Upper lobe of right lung (tissue), 1 donor: ENCODE measurements at regions not wholly inside any gene's neighbourhood (a gene's known extent, or its start where the extent isn't known, plus 50 kb on each side); places are given as distances from the start of the nearest gene placed in this dataset.

ENCODE experiments used
- ATAC-seq: fragments of 200-7000 bp; cut with Tn5 transposase; one replicate; pipeline ENCODE4 v1.9.1; 2020; ENCODE audit warnings: mild to moderate bottlenecking, moderate library complexity
- DNase-seq: peaks from one replicate; pipeline ENCODE4 v3.0.0-alpha.2; 2020
- H3K27ac ChIP-seq: fragments of 200-600 bp; one replicate; pipeline ENCODE4 v1.8.0; 2022
- H3K27me3 ChIP-seq: fragments of 200-600 bp; one replicate; pipeline ENCODE4 v1.8.0; 2022; ENCODE audit warnings: mild to moderate bottlenecking
- H3K36me3 ChIP-seq: fragments of 200-600 bp; one replicate; pipeline ENCODE4 v1.8.0; 2022
- H3K4me1 ChIP-seq: fragments of 200-600 bp; one replicate; pipeline ENCODE4 v1.8.0; 2022
- H3K4me3 ChIP-seq: fragments of 200-600 bp; one replicate; pipeline ENCODE4 v1.8.0; 2022; ENCODE audit warnings: mild to moderate bottlenecking
- H3K9me3 ChIP-seq: fragments of 200-600 bp; one replicate; pipeline ENCODE4 v1.8.0; 2022
- CTCF ChIP-seq: fragments of 200-600 bp; IDR thresholded peaks from one replicate; pipeline ENCODE4 v1.8.0; 2022; ENCODE audit warnings: antibody characterized with exemption
- intact Hi-C: fragments of 100-400 bp; cut with DNase I; formaldehyde crosslinking; loops from one replicate; pipeline ENCODE4 v1.11.0; 2022
- donor health status: DM: no; HTN: yes; CAD: no; lungs with severe emphysema.

- TF ChIP-seq CTCF = no peak
- Histone ChIP-seq H3K9me3 (no peaks in the 10 kb centered on the region), H3K27ac (no peak overlapping the region), H3K4me1 (no peaks in the 10 kb centered on the region), H3K27me3 (no peaks in the 10 kb centered on the region), H3K36me3 (no peaks in the 10 kb centered on the region), H3K4me3 (no peak overlapping the region)
- no peak for DNase-seq
- ATAC-seq = no peak
- intact Hi-C loops = no loop called here
These were observed 441.5 kb upstream of the CDH9 start for GRCh38 chr5:27479859-27480258.

GRCh38 chr5:27477550-27477949, 439.2 kb upstream of the CDH9 start:
- TF ChIP-seq CTCF = no peak
- H3K27me3 ChIP-seq = no peaks in the 10 kb centered on the region
- no peaks in the 10 kb centered on the region for H3K4me1 ChIP-seq
- no peak overlapping the region for H3K27ac ChIP-seq
- no peak overlapping the region for H3K4me3 ChIP-seq
- H3K9me3 ChIP-seq = no peaks in the 10 kb centered on the region
- intact Hi-C loops = no loop called here
- no peaks in the 10 kb centered on the region for H3K36me3 ChIP-seq
- no peak for DNase-seq
- no peak for ATAC-seq

- intact Hi-C loops = no loop called here
- H3K27ac ChIP-seq = no peak overlapping the region
These were observed 438.1 kb upstream of the CDH9 start for GRCh38 chr5:27476356-27476988.

GRCh38 chr5:27475063-27475462, 436.7 kb upstream of the CDH9 start:
- no peak for TF ChIP-seq CTCF
- Histone ChIP-seq H3K27ac (no peak overlapping the region), H3K36me3 (no peaks in the 10 kb centered on the region), H3K9me3 (no peaks in the 10 kb centered on the region), H3K4me1 (no peaks in the 10 kb centered on the region), H3K27me3 (no peaks in the 10 kb centered on the region), H3K4me3 (no peak overlapping the region)
- intact Hi-C loops = no loop called here
- DNase-seq (no peak), ATAC-seq (no peak)

More at GRCh38 chr5:27476356-27476988, 438.1 kb upstream of the CDH9 start:
- ATAC-seq (no peak), DNase-seq (no peak)
- no peak for TF ChIP-seq CTCF
- H3K4me1 ChIP-seq = no peaks in the 10 kb centered on the region
- no peaks in the 10 kb centered on the region for H3K36me3 ChIP-seq
- no peaks in the 10 kb centered on the region for H3K27me3 ChIP-seq
- H3K4me3 ChIP-seq = no peak overlapping the region
- H3K9me3 ChIP-seq = no peaks in the 10 kb centered on the region

GRCh38 chr5:27474395-27474794, 436.0 kb upstream of the CDH9 start:
- DNase-seq (no peak), ATAC-seq (no peak)
- TF ChIP-seq CTCF = no peak
- intact Hi-C loops = no loop called here
- H3K27me3 ChIP-seq = no peaks in the 10 kb centered on the region
- H3K9me3 ChIP-seq = no peaks in the 10 kb centered on the region
- H3K36me3 ChIP-seq = no peaks in the 10 kb centered on the region
- H3K4me3 ChIP-seq = no peak overlapping the region
- no peak overlapping the region for H3K27ac ChIP-seq
- no peaks in the 10 kb centered on the region for H3K4me1 ChIP-seq

- Histone ChIP-seq H3K4me1 (no peaks in the 10 kb centered on the region), H3K4me3 (no peak overlapping the region), H3K9me3 (no peaks in the 10 kb centered on the region), H3K27ac (no peak overlapping the region), H3K27me3 (no peaks in the 10 kb centered on the region), H3K36me3 (no peaks in the 10 kb centered on the region)
- DNase-seq = no peak
- TF ChIP-seq CTCF = no peak
- no peak for ATAC-seq
- intact Hi-C loops = no loop called here
These were observed 435.6 kb upstream of the CDH9 start for GRCh38 chr5:27474047-27474309.
